ENCODE measurements at regions not wholly inside any gene's neighbourhood (a gene's known extent, or its start where the extent isn't known, plus 50 kb on each side); places are given as distances from the start of the nearest gene placed in this dataset.

DNA sequence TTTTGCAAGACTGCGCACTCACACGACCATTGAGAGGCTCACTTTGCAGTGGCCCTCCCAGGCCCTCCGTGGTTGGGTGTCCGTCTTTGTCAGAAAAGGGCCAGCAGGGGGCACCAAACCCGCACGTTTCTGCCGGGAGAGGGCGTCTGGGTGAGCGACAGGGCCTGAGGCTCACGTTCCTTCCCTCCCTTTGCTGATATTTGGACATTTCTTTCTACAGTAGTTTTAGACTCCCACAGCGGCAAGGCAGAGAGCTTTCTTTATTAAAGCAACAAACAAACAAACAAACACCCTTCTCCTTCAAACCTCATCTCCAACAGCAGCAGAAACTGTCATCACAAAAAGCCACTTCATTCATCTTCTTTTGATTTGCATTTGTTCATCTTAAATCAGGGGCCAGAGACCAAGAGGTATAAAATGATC, 79.2 kb upstream of the WDR26 start:
- TF ChIP-seq POLR2A (IDR thresholded peaks at IDR 0.05; ENCODE audit: borderline replicate concordance, extremely low read depth, insufficient read depth, insufficient read length) (no peak), SRF (IDR thresholded peaks at IDR 0.05; ENCODE audit: low read depth) (no peak), POLR2AphosphoS5 (IDR thresholded peaks at IDR 0.05; ENCODE audit: low read depth, low read length) (no peak), EZH2 (IDR thresholded peaks at IDR 0.05) (no peak), EGR1 (IDR thresholded peaks at IDR 0.05; ENCODE audit: low read depth) (no peak), SP1 (IDR thresholded peaks at IDR 0.05; ENCODE audit: low read depth) (no peak), FOSL1 (IDR thresholded peaks at IDR 0.05; ENCODE audit: low read depth) (no peak), CBX3 (IDR thresholded peaks at IDR 0.05; ENCODE audit: low read depth) (no peak)
- TF ChIP-seq, protein P1, sequence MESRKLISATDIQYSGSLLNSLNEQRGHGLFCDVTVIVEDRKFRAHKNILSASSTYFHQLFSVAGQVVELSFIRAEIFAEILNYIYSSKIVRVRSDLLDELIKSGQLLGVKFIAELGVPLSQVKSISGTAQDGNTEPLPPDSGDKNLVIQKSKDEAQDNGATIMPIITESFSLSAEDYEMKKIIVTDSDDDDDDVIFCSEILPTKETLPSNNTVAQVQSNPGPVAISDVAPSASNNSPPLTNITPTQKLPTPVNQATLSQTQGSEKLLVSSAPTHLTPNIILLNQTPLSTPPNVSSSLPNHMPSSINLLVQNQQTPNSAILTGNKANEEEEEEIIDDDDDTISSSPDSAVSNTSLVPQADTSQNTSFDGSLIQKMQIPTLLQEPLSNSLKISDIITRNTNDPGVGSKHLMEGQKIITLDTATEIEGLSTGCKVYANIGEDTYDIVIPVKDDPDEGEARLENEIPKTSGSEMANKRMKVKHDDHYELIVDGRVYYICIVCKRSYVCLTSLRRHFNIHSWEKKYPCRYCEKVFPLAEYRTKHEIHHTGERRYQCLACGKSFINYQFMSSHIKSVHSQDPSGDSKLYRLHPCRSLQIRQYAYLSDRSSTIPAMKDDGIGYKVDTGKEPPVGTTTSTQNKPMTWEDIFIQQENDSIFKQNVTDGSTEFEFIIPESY (IDR thresholded peaks at IDR 0.05; ENCODE audit: extremely low read depth, insufficient replicate concordance, low read length): no peak
- TF ChIP-seq, protein P2, sequence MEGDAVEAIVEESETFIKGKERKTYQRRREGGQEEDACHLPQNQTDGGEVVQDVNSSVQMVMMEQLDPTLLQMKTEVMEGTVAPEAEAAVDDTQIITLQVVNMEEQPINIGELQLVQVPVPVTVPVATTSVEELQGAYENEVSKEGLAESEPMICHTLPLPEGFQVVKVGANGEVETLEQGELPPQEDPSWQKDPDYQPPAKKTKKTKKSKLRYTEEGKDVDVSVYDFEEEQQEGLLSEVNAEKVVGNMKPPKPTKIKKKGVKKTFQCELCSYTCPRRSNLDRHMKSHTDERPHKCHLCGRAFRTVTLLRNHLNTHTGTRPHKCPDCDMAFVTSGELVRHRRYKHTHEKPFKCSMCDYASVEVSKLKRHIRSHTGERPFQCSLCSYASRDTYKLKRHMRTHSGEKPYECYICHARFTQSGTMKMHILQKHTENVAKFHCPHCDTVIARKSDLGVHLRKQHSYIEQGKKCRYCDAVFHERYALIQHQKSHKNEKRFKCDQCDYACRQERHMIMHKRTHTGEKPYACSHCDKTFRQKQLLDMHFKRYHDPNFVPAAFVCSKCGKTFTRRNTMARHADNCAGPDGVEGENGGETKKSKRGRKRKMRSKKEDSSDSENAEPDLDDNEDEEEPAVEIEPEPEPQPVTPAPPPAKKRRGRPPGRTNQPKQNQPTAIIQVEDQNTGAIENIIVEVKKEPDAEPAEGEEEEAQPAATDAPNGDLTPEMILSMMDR (IDR thresholded peaks at IDR 0.05 in 2 of 3, conservative IDR thresholded peaks at IDR 0.05 in 1 of 3; ENCODE audit: borderline replicate concordance in 1 of 3, insufficient read depth in 1 of 3, low read depth in 2 of 3, low read length in 2 of 3): peak; percentile 84 to 98 (median 94)
